ENCODE measurements at regions not wholly inside any gene's neighbourhood (a gene's known extent, or its start where the extent isn't known, plus 50 kb on each side); places are given as distances from the start of the nearest gene placed in this dataset.

- Histone ChIP-seq H3K27ac (ENCODE audit: low read length) (no peak overlapping the region), H3K27me3 (ENCODE audit: control insufficient read depth, insufficient read depth, low read length) (no peaks in the 10 kb centered on the region), H3K9me3 (ENCODE audit: control insufficient read depth, insufficient read depth, low read length) (no peaks in the 10 kb centered on the region), H3K4me3 (ENCODE audit: low read length) (no peak overlapping the region), H3K4me1 (ENCODE audit: control insufficient read depth, insufficient read depth, low read length) (no peaks in the 10 kb centered on the region), H3K36me3 (ENCODE audit: control insufficient read depth, insufficient read depth, low read length) (no peaks in the 10 kb centered on the region)
- DNase-seq (ENCODE audit: low read depth, low spot score), result no peak
- no CpG with 5 or more reads among the region's 2 CpGs for WGBS (ENCODE audit: insufficient coverage, insufficient read length)
Measured at GRCh38 chr12:67594888-67595287, 53.7 kb upstream of the DYRK2 start.

DNA sequence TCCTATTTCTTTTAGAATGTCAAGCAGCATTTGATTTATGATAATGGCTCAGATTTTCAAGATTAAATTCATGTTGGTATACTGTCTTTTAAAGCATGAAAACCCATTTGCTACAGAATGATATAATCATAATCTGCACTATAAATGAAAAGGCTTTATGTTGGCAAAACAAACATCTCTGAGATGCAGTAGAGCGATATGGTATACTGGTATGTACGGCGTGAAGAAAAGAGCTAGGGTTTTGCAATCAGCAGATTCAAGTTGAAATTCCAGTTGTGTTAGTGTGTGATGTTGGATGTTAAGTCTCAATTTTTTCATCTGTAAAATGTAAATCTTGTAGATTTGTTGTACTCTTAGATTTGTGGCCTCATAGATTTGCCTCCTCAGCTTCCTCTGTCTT lies 53.2 kb upstream of the DYRK2 start:
- no peaks in the 10 kb centered on the region for H3K36me3 ChIP-seq (ENCODE audit: control insufficient read depth, insufficient read depth, low read length)
- no peak overlapping the region for H3K4me3 ChIP-seq (ENCODE audit: low read length)
- no peaks in the 10 kb centered on the region for H3K9me3 ChIP-seq (ENCODE audit: control insufficient read depth, insufficient read depth, low read length)
- H3K27me3 ChIP-seq (ENCODE audit: control insufficient read depth, insufficient read depth, low read length), result no peaks in the 10 kb centered on the region
- no peaks in the 10 kb centered on the region for H3K4me1 ChIP-seq (ENCODE audit: control insufficient read depth, insufficient read depth, low read length)
- no CpG with 5 or more reads among the region's 3 CpGs for WGBS (ENCODE audit: insufficient coverage, insufficient read length)
- DNase-seq (ENCODE audit: low read depth, low spot score), result no peak
- H3K27ac ChIP-seq (ENCODE audit: low read length), result no peak overlapping the region

DNA sequence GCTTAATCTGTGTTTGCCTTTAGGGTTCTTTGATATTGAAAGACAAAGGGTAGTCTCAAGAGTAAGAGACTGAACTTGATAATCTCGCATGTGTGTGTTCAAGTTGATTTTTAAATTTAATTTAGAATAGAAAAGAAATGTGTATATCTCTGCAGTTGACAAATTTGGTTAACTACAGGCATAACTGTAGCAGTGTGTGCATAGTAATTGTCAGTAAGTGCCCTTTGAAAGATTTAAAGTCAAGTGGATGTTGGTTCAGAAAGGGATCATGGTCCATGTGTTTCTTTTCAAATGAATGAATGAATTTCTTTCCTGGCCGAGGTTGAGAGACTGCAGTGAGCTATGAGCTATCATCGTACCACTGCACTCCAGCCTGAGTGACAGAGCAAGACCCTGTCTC lies 49.9 kb upstream of the DYRK2 start:
- 100% methylated on average over 1 of the region's 3 CpGs for WGBS (ENCODE audit: insufficient coverage, insufficient read length)
- H3K4me1 ChIP-seq (ENCODE audit: control insufficient read depth, insufficient read depth, low read length), result no peaks in the 10 kb centered on the region
- no peak overlapping the region for H3K27ac ChIP-seq (ENCODE audit: low read length)
- no peaks in the 10 kb centered on the region for H3K36me3 ChIP-seq (ENCODE audit: control insufficient read depth, insufficient read depth, low read length)
- no peak overlapping the region for H3K4me3 ChIP-seq (ENCODE audit: low read length)
- H3K9me3 ChIP-seq (ENCODE audit: control insufficient read depth, insufficient read depth, low read length), result no peaks in the 10 kb centered on the region
- DNase-seq (ENCODE audit: low read depth, low spot score), result no peak
- H3K27me3 ChIP-seq (ENCODE audit: control insufficient read depth, insufficient read depth, low read length), result no peaks in the 10 kb centered on the region
